Natural killer cell (primary cell): ENCODE measurements at regions not wholly inside any gene's neighbourhood (a gene's known extent, or its start where the extent isn't known, plus 50 kb on each side); places are given as distances from the start of the nearest gene placed in this dataset.

ENCODE experiments used
- ATAC-seq, 3 donors: fragments of 150-1000 bp in 2 of 3; fragments of 200-7000 bp in 1 of 3; cut with Tn5 transposase; 1 replicate in 1 of 3; 2 replicates in 2 of 3; pipeline ENCODE4 v1.10.0; 2021; ENCODE audit warnings: mild to moderate bottlenecking in 2 of 3, moderate library complexity in 2 of 3
- DNase-seq, 2 donors: peaks; one replicate each; pipeline versions ENCODE4 v3.0.0 to v3.0.0-alpha.2; 2013 to 2021; ENCODE audit warnings: mixed read lengths in 1 of 2
- H3K27ac ChIP-seq: one replicate; pipeline ENCODE4 v1.5.1; 2013; ENCODE audit warnings: mild to moderate bottlenecking, low read length
- H3K27me3 ChIP-seq: one replicate; pipeline ENCODE4 v1.6.1; 2013; ENCODE audit warnings: low read length; ENCODE audit not compliant: control insufficient read depth, insufficient read depth
- H3K36me3 ChIP-seq: one replicate; pipeline ENCODE4 v1.6.1; 2013; ENCODE audit warnings: low read length; ENCODE audit not compliant: control insufficient read depth, insufficient read depth
- H3K4me1 ChIP-seq: one replicate; pipeline ENCODE4 v1.6.1; 2013; ENCODE audit warnings: low read length; ENCODE audit not compliant: control insufficient read depth, insufficient read depth
- H3K4me3 ChIP-seq: one replicate; pipeline ENCODE4 v1.5.1; 2013; ENCODE audit warnings: low read length
- H3K9me3 ChIP-seq: one replicate; pipeline ENCODE4 v1.6.1; 2013; ENCODE audit warnings: low read length; ENCODE audit not compliant: control insufficient read depth, insufficient read depth
- H3K27ac Mint-ChIP-seq, 2 donors: one replicate each; pipeline ENCODE4 v1.8.0; 2022; ENCODE audit warnings: mild to moderate bottlenecking in 2 of 2, mixed read lengths in 2 of 2, moderate library complexity in 1 of 2
- H3K27me3 Mint-ChIP-seq, 2 donors: one replicate each; pipeline ENCODE4 v1.8.0; 2022; ENCODE audit warnings: low read depth in 2 of 2, mixed read lengths in 2 of 2
- H3K36me3 Mint-ChIP-seq: one replicate; pipeline ENCODE4 v1.8.0; 2022; ENCODE audit warnings: mixed read lengths
- H3K4me1 Mint-ChIP-seq, 2 donors: one replicate each; pipeline ENCODE4 v1.8.0; 2022; ENCODE audit warnings: mixed read lengths in 2 of 2
- H3K4me3 Mint-ChIP-seq: one replicate; pipeline ENCODE4 v1.8.0; 2022; ENCODE audit warnings: mild to moderate bottlenecking, moderate library complexity, mixed read lengths
- H3K9me3 Mint-ChIP-seq, 2 donors: one replicate each; pipeline ENCODE4 v1.8.0; 2022; ENCODE audit warnings: mixed read lengths in 2 of 2
- CTCF ChIP-seq: fragments of 200-600 bp; IDR thresholded peaks from one replicate; pipeline ENCODE4 v1.8.0; 2022; ENCODE audit warnings: antibody characterized with exemption
- WGBS: methylation state at CpG from one replicate; pipeline ENCODE4 v1.1.7; 2013; ENCODE audit warnings: missing lambda C conversion rate; ENCODE audit not compliant: insufficient coverage; 5-methylcytosine and 5-hydroxymethylcytosine counted together
- intact Hi-C: fragments of 100-400 bp; cut with micrococcal nuclease; formaldehyde crosslinking; loops from one replicate; pipeline ENCODE4 v1.14.2; 2022

DNA sequence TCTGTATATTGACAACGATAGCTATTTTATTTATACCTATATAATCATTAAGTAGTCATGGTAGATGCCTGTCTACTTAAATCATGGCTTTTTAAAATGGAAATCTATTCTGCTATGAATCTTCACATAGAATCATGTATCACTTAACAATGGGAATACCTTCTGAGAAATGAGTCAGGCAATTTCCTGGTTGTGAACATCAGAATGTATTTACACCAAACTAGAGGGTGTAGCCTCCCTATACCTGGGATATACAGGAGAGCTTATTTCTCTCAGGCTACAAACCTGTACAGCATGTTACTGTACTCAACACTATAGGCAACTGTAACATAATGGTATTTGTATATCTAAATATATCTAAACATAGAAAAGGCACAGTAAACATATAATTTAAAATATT, 502.3 kb downstream of the ZWINT start:
- intact Hi-C loops: no loop called here
- TF ChIP-seq CTCF: no peak
- Histone ChIP-seq H3K4me1 (no peaks in the 10 kb centered on the region), H3K27me3 (no peaks in the 10 kb centered on the region), H3K27ac (no peak overlapping the region), H3K9me3 (peaks cover 4% of the 10 kb centered on the region), H3K4me3 (no peak overlapping the region), H3K36me3 (no peaks in the 10 kb centered on the region)
- H3K4me3 Mint-ChIP-seq: no peak overlapping the region
- H3K9me3 Mint-ChIP-seq: peaks cover 7 to 9% of the 10 kb centered on the region in 2 donors
- no peaks in the 10 kb centered on the region for H3K4me1 Mint-ChIP-seq
- no CpG with 5 or more reads among the region's 1 CpG for WGBS
- H3K27ac Mint-ChIP-seq: no peak overlapping the region
- H3K36me3 Mint-ChIP-seq: peaks cover 12% of the 10 kb centered on the region
- ATAC-seq: no peak
- no peaks in the 10 kb centered on the region for H3K27me3 Mint-ChIP-seq
- no peak for DNase-seq

DNA sequence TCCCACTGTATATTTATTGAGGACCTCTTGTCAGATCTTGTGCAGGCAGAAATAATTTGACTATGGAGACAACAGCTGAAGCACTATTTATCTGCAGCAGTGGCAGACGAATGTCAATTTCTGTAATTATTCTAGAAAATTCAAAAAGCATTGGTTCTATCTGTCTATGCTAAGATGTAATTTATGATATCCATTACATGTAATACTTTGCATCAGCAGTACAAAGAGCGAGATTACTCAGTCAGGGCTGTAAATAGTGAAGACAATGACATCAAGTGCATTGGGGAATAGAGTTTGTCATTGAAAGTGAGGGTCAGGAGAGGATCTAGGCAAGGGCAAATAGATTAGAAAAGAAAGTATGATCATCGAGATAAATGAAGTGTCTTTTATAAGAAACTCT, 508.2 kb downstream of the ZWINT start:
- no peak overlapping the region for H3K27ac Mint-ChIP-seq
- H3K27me3 Mint-ChIP-seq: no peaks in the 10 kb centered on the region
- H3K9me3 Mint-ChIP-seq: peaks cover 7 to 8% of the 10 kb centered on the region in 2 donors
- no peak overlapping the region for H3K4me3 ChIP-seq
- ATAC-seq (no peak), DNase-seq (no peak)
- no peak overlapping the region for H3K4me3 Mint-ChIP-seq
- no peaks in the 10 kb centered on the region for H3K36me3 ChIP-seq
- intact Hi-C loops: no loop called here
- H3K4me1 Mint-ChIP-seq: no peaks in the 10 kb centered on the region
- H3K27me3 ChIP-seq: no peaks in the 10 kb centered on the region
- H3K36me3 Mint-ChIP-seq: no peaks in the 10 kb centered on the region
- H3K27ac ChIP-seq: no peak overlapping the region
- no peaks in the 10 kb centered on the region for H3K9me3 ChIP-seq
- TF ChIP-seq CTCF: no peak
- WGBS: 84% methylated on average over 2 of the region's 3 CpGs
- H3K4me1 ChIP-seq: no peaks in the 10 kb centered on the region

DNA sequence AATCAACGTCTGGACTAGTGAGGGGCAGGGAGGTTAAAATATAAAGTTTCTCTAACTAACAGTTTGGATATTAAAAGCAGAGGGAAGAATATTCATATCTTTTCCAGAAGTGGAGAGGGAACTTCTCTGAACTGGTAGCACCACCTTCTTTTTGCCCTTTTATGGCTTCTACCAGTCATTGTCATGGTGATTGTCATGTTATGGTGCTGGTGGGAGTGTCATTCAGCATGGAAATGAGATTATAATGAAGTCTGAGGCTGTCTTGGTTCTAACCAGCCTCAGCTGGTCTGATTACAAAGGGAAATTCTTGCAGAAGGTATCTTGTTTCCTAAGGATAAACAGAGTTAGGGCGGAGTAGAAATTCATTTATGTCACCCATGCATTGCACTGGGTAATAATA, 523.8 kb downstream of the ZWINT start:
- TF ChIP-seq CTCF: no peak
- DNase-seq: no peak
- H3K36me3 Mint-ChIP-seq: peaks cover 7% of the 10 kb centered on the region
- Histone ChIP-seq H3K4me1 (no peaks in the 10 kb centered on the region), H3K27ac (no peak overlapping the region), H3K27me3 (no peaks in the 10 kb centered on the region), H3K36me3 (no peaks in the 10 kb centered on the region), H3K4me3 (no peak overlapping the region), H3K9me3 (no peaks in the 10 kb centered on the region)
- no peaks in the 10 kb centered on the region for H3K4me1 Mint-ChIP-seq
- no peak for ATAC-seq
- H3K27ac Mint-ChIP-seq: no peak overlapping the region
- no peak overlapping the region for H3K4me3 Mint-ChIP-seq
- 100% methylated on average over 1 of the region's 2 CpGs for WGBS
- intact Hi-C loops: no loop called here
- no peaks in the 10 kb centered on the region for H3K27me3 Mint-ChIP-seq
- peaks cover 4 to 12% of the 10 kb centered on the region in 2 donors for H3K9me3 Mint-ChIP-seq

DNA sequence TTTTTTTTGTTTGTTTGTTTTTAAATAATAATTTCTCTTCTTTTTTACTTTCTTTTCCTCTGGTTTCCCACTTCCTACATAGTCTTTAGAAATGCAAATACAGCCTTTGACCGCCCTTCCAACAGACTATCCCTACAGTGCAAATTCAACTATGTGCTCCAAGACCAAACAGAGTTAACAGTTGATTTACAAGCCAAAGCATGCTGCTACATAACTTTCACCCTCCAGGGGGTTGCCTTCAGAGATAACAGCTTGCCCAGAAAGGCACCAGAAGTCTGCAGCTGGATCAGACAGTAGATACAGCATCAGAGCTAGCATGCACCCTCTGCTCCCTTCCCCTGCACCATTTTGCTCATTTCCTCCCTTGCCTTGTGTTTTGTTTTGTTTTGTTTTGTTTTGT, 539.0 kb downstream of the ZWINT start:
- no peak for TF ChIP-seq CTCF
- peaks cover 4% of the 10 kb centered on the region for H3K9me3 ChIP-seq
- H3K27me3 ChIP-seq: no peaks in the 10 kb centered on the region
- H3K36me3 ChIP-seq: no peaks in the 10 kb centered on the region
- no peak overlapping the region for H3K27ac ChIP-seq
- WGBS: 56% methylated on average over 1 of the region's 1 CpG
- intact Hi-C loops: no loop called here
- Mint-ChIP-seq H3K9me3 (peaks cover 14 to 18% of the 10 kb centered on the region in 2 donors), H3K27ac (no peak overlapping the region), H3K4me1 (no peaks in the 10 kb centered on the region), H3K4me3 (no peak overlapping the region), H3K36me3 (peaks cover 13% of the 10 kb centered on the region), H3K27me3 (no peaks in the 10 kb centered on the region)
- no peak for ATAC-seq
- no peak overlapping the region for H3K4me3 ChIP-seq
- H3K4me1 ChIP-seq: no peaks in the 10 kb centered on the region
- DNase-seq: no peak
